ENCODE measurements at regions not wholly inside any gene's neighbourhood (a gene's known extent, or its start where the extent isn't known, plus 50 kb on each side); places are given as distances from the start of the nearest gene placed in this dataset.

DNA sequence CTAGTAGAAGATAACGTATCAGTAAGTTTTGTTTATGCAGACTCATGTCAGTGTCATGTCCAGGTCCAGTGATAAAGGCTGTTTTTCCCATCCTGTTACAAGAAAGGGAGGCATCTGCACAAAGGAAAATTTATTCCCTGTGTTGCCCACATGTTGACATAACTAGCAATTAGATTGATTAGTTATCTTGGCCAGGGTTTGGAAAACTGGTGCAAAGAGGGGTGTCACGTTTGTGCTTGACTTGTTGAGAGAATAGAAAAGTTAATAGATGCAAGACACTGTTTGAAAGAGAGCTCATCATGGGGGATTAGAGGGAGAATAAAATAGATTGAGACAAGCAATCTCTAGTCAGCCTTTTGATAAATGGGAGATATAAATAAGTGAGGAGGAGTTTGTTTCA lies 1357.0 kb upstream of the AGA start:
- no peak for TF ChIP-seq EZH2 (IDR thresholded peaks at IDR 0.05; ENCODE audit: borderline replicate concordance, low read depth, low read length, severe bottlenecking)
- TF ChIP-seq, protein P1, sequence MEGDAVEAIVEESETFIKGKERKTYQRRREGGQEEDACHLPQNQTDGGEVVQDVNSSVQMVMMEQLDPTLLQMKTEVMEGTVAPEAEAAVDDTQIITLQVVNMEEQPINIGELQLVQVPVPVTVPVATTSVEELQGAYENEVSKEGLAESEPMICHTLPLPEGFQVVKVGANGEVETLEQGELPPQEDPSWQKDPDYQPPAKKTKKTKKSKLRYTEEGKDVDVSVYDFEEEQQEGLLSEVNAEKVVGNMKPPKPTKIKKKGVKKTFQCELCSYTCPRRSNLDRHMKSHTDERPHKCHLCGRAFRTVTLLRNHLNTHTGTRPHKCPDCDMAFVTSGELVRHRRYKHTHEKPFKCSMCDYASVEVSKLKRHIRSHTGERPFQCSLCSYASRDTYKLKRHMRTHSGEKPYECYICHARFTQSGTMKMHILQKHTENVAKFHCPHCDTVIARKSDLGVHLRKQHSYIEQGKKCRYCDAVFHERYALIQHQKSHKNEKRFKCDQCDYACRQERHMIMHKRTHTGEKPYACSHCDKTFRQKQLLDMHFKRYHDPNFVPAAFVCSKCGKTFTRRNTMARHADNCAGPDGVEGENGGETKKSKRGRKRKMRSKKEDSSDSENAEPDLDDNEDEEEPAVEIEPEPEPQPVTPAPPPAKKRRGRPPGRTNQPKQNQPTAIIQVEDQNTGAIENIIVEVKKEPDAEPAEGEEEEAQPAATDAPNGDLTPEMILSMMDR (IDR thresholded peaks at IDR 0.05; ENCODE audit: borderline replicate concordance, extremely low read depth, low read length, poor library complexity, severe bottlenecking), result no peak
